ENCODE measurements at regions not wholly inside any gene's neighbourhood (a gene's known extent, or its start where the extent isn't known, plus 50 kb on each side); places are given as distances from the start of the nearest gene placed in this dataset.

DNA sequence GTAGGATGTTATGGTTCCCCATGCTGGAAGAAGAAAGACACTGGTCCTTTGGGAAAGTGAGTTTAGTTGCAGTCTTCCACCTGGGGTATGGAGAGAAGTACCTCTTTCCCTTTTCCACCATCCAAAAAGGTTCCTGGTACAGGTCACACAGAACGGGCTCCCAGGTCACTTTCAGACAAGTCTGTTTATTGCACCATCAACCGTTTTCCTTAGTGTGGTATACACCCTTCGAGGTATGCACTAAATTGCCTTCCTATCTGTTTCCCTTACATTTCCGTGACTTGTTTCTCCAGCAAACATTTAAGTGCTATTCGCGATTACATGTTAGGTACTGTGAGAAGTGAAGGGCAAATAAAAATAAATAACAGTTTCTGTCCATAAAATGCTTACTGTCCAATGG is 185.1 kb downstream of the ARL4A start:
- TF ChIP-seq TARDBP (IDR thresholded peaks at IDR 0.05): no peak
- no peak for TF ChIP-seq NFRKB (IDR thresholded peaks at IDR 0.05)
- TF ChIP-seq SP1 (IDR thresholded peaks at IDR 0.05): no peak
- no peak for TF ChIP-seq BHLHE40 (IDR thresholded peaks at IDR 0.05; ENCODE audit: borderline replicate concordance)
- no peak for TF ChIP-seq FOXM1 (IDR thresholded peaks at IDR 0.05; ENCODE audit: borderline replicate concordance)
- TF ChIP-seq ELF4 (IDR thresholded peaks at IDR 0.05): no peak

All from HEK293T (cell line).